HCT116 (cell line): ENCODE measurements at regions not wholly inside any gene's neighbourhood (a gene's known extent, or its start where the extent isn't known, plus 50 kb on each side); places are given as distances from the start of the nearest gene placed in this dataset.

Experiments used
- CEBPB ChIP-seq: IDR thresholded peaks from 2 replicates; pipeline ENCODE4 v1.6.1; 2012; ENCODE audit warnings: low read depth
- EGR1 ChIP-seq: IDR thresholded peaks from 2 replicates; pipeline ENCODE4 v1.6.1; 2012; ENCODE audit warnings: low read depth
- POLR2AphosphoS5 ChIP-seq: IDR thresholded peaks from 2 replicates; pipeline ENCODE4 v1.6.1; 2011; ENCODE audit warnings: mild to moderate bottlenecking, low read depth, low read length, moderate library complexity

DNA sequence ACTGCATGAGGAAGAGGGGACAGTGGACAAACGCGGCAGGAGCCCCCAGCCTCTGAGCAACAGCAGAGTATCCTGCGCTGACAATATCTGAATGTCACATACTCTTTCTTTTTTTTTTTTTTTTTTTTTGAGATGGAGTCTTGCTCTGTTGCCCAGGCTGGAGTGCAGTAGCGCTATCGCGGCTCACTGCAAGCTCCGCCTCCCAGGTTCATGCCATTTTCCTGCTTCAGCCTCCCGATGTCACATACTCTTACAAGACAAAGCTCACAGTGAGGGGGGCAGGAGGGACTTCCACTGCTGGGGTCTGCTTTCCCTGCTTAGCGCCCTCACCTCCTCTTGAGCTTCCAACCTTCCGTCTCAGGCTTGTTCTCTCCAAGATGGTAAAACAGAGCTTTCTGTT is 51.2 kb upstream of the TNS3 start (continued):
- TF ChIP-seq POLR2AphosphoS5 (no peak), EGR1 (no peak), CEBPB (no peak)
